ENCODE measurements at regions not wholly inside any gene's neighbourhood (a gene's known extent, or its start where the extent isn't known, plus 50 kb on each side); places are given as distances from the start of the nearest gene placed in this dataset.

- WGBS (ENCODE audit: low lambda C conversion rate) = 14% methylated on average over 12 of the region's 12 CpGs
- no peaks in the 10 kb centered on the region for H3F3A ChIP-seq (replicated peaks; ENCODE audit: insufficient read depth)
- TF ChIP-seq PBX3 (IDR thresholded peaks at IDR 0.05) (no peak), MXI1 (IDR thresholded peaks at IDR 0.05; ENCODE audit: low read depth, low read length) (no peak), RXRA (IDR thresholded peaks at IDR 0.05; ENCODE audit: borderline replicate concordance, low read depth) (no peak), EP300 (IDR thresholded peaks at IDR 0.05; ENCODE audit: borderline replicate concordance in 1 of 2, low read depth in 1 of 2, low read length in 1 of 2) (no peak), RFX5 (IDR thresholded peaks at IDR 0.05; ENCODE audit: low read length) (no peak), JUND (IDR thresholded peaks at IDR 0.05) (no peak), FOSL2 (IDR thresholded peaks at IDR 0.05; ENCODE audit: borderline replicate concordance, low read depth) (no peak), GABPA (IDR thresholded peaks at IDR 0.05; ENCODE audit: low read depth) (no peak), ELF1 (IDR thresholded peaks at IDR 0.05) (no peak), SIN3A (IDR thresholded peaks at IDR 0.05; ENCODE audit: borderline replicate concordance, low read depth, low read length) (no peak), TCF12 (IDR thresholded peaks at IDR 0.05) (no peak), NFIC (IDR thresholded peaks at IDR 0.05; ENCODE audit: borderline replicate concordance) (no peak)
- no peaks in the 10 kb centered on the region for H3K9me2 ChIP-seq
- no peak overlapping the region for H3K4me2 ChIP-seq
- no peaks in the 10 kb centered on the region for H3K27me3 ChIP-seq (ENCODE audit: insufficient read depth)
- no peaks in the 10 kb centered on the region for H3K79me2 ChIP-seq (ENCODE audit: insufficient read depth)
- no peak overlapping the region for H3K9ac ChIP-seq
- H2AFZ ChIP-seq (ENCODE audit: low read depth) = no peak overlapping the region
- POLR2A ChIA-PET = no interaction called here
- no peaks in the 10 kb centered on the region for H4K20me1 ChIP-seq (ENCODE audit: insufficient read depth)
- H3K36me3 ChIP-seq (replicated peaks in 1 of 2; ENCODE audit: control insufficient read depth in 1 of 2, insufficient read depth in 2 of 2, low read length in 1 of 2) = no peaks in the 10 kb centered on the region
- DNase-seq = no peak
- no peaks in the 10 kb centered on the region for H3K4me1 ChIP-seq (ENCODE audit: control insufficient read depth in 1 of 2, insufficient read depth in 2 of 2, low read depth in 1 of 2, low read length in 1 of 2)
- H3K4me3 ChIP-seq (ENCODE audit: low read depth in 2 of 2, low read length in 1 of 2) = no peak overlapping the region
- no peaks in the 10 kb centered on the region for H3K9me3 ChIP-seq
- CTCF ChIA-PET = no interaction called here
- H3K27ac ChIP-seq (ENCODE audit: low read depth in 2 of 2, low read length in 1 of 2) = no peak overlapping the region
Measured at GRCh38 chr2:221775096-221775495, 203.0 kb upstream of the EPHA4 start.

GRCh38 chr2:221774136-221774535 lies 202.0 kb upstream of the EPHA4 start:
- no peaks in the 10 kb centered on the region for H3K9me2 ChIP-seq
- TF ChIP-seq RAD21 (IDR thresholded peaks at IDR 0.05; ENCODE audit: low read length) (no peak), FOSL2 (IDR thresholded peaks at IDR 0.05; ENCODE audit: borderline replicate concordance, low read depth) (no peak), USF1 (IDR thresholded peaks at IDR 0.05; ENCODE audit: borderline replicate concordance, low read depth) (no peak), NRF1 (IDR thresholded peaks at IDR 0.05; ENCODE audit: low read depth, low read length) (no peak), RXRA (IDR thresholded peaks at IDR 0.05; ENCODE audit: borderline replicate concordance, low read depth) (no peak), FOXJ3 (CRISPR knock-in tag; IDR thresholded peaks at IDR 0.05) (no peak)
- WGBS (ENCODE audit: low lambda C conversion rate) = 29% methylated on average over 5 of the region's 5 CpGs
- H3K27ac ChIP-seq (ENCODE audit: low read depth in 2 of 2, low read length in 1 of 2) = no peak overlapping the region
- ChIA-PET POLR2A (no interaction called here), CTCF (no interaction called here)
- H2AFZ ChIP-seq (ENCODE audit: low read depth) = no peak overlapping the region
- H3K9me3 ChIP-seq = no peaks in the 10 kb centered on the region
- no peak overlapping the region for H3K4me2 ChIP-seq
- H3K36me3 ChIP-seq (replicated peaks in 1 of 2; ENCODE audit: control insufficient read depth in 1 of 2, insufficient read depth in 2 of 2, low read length in 1 of 2) = no peaks in the 10 kb centered on the region
- H3K79me2 ChIP-seq (ENCODE audit: insufficient read depth) = no peaks in the 10 kb centered on the region
- H3K4me3 ChIP-seq (ENCODE audit: low read depth in 2 of 2, low read length in 1 of 2) = no peak overlapping the region
- DNase-seq = no peak
- H3K27me3 ChIP-seq (ENCODE audit: insufficient read depth) = no peaks in the 10 kb centered on the region
- H4K20me1 ChIP-seq (ENCODE audit: insufficient read depth) = no peaks in the 10 kb centered on the region
- no peaks in the 10 kb centered on the region for H3K4me1 ChIP-seq (ENCODE audit: control insufficient read depth in 1 of 2, insufficient read depth in 2 of 2, low read depth in 1 of 2, low read length in 1 of 2)
- H3F3A ChIP-seq (replicated peaks; ENCODE audit: insufficient read depth) = no peaks in the 10 kb centered on the region
- no peak overlapping the region for H3K9ac ChIP-seq
